ENCODE measurements at regions not wholly inside any gene's neighbourhood (a gene's known extent, or its start where the extent isn't known, plus 50 kb on each side); places are given as distances from the start of the nearest gene placed in this dataset.
"Not testable (repeated sequence)": the region's sequence is repeated elsewhere in the genome, so short reads cannot be mapped to it uniquely, and the experiment has no call there.

GRCh38 chr20:1845163-1845523, 50.1 kb upstream of the SIRPA start:
- DNase-seq (ENCODE audit: low spot score): no peak

GRCh38 chr20:1844325-1845162, 50.7 kb upstream of the SIRPA start:
- no peak for DNase-seq (ENCODE audit: low spot score)

- DNase-seq (ENCODE audit: low spot score): no peak
Measured at GRCh38 chr20:1842281-1842680, 52.9 kb upstream of the SIRPA start.

GRCh38 chr20:1841554-1842140, 53.6 kb upstream of the SIRPA start:
- no peak for DNase-seq (ENCODE audit: low spot score)

- DNase-seq (ENCODE audit: low spot score): no peak
Measured at GRCh38 chr20:1840817-1841553, 54.2 kb upstream of the SIRPA start.

GRCh38 chr20:1839376-1840317, 55.6 kb upstream of the SIRPA start:
- not testable (repeated sequence) for DNase-seq (ENCODE audit: low spot score)

GRCh38 chr20:1838556-1839279, 56.5 kb upstream of the SIRPA start:
- no peak for DNase-seq (ENCODE audit: low spot score)

GRCh38 chr20:1835186-1836035, 59.8 kb upstream of the SIRPA start:
- no peak for DNase-seq (ENCODE audit: low spot score)

GRCh38 chr20:1833728-1834726, 61.2 kb upstream of the SIRPA start:
- DNase-seq (ENCODE audit: low spot score): no peak

- DNase-seq (ENCODE audit: low spot score): no peak
Measured at GRCh38 chr20:1833216-1833615, 62.0 kb upstream of the SIRPA start.

- no peak for DNase-seq (ENCODE audit: low spot score)
Measured at GRCh38 chr20:1832634-1833033, 62.6 kb upstream of the SIRPA start.

- DNase-seq (ENCODE audit: low spot score): no peak
Measured at GRCh38 chr20:1831606-1832005, 63.6 kb upstream of the SIRPA start.

- no peak for DNase-seq (ENCODE audit: low spot score)
Measured at GRCh38 chr20:1831096-1831495, 64.1 kb upstream of the SIRPA start.

GRCh38 chr20:1830240-1830639, 65.0 kb upstream of the SIRPA start:
- no peak for DNase-seq (ENCODE audit: low spot score)

- no peak for DNase-seq (ENCODE audit: low spot score)
Measured at GRCh38 chr20:1829531-1829930, 65.7 kb upstream of the SIRPA start.

GRCh38 chr20:1828786-1829131, 66.4 kb upstream of the SIRPA start:
- DNase-seq (ENCODE audit: low spot score): no peak

GRCh38 chr20:1827974-1828785, 67.0 kb upstream of the SIRPA start:
- no peak for DNase-seq (ENCODE audit: low spot score)

- no peak for DNase-seq (ENCODE audit: low spot score)
Measured at GRCh38 chr20:1827510-1827973, 67.7 kb upstream of the SIRPA start.

Measured in CD4-positive, alpha-beta T cell treated with Interleukin-6 at 100 ng/mL for 8 hours (primary cell).